Hematopoietic multipotent progenitor cell treated with erythropoietin and hydrocortisone succinate and interleukin-3 and kit ligand, for 4 days (in vitro differentiated cells): ENCODE measurements at regions not wholly inside any gene's neighbourhood (a gene's known extent, or its start where the extent isn't known, plus 50 kb on each side); places are given as distances from the start of the nearest gene placed in this dataset.
A peak's percentile ranks its signal among the peaks of the same experiment; 100 is the strongest.

Experiments used
- DNase-seq: peaks from one replicate; pipeline ENCODE4 v3.0.0-alpha.2; 2015

DNA sequence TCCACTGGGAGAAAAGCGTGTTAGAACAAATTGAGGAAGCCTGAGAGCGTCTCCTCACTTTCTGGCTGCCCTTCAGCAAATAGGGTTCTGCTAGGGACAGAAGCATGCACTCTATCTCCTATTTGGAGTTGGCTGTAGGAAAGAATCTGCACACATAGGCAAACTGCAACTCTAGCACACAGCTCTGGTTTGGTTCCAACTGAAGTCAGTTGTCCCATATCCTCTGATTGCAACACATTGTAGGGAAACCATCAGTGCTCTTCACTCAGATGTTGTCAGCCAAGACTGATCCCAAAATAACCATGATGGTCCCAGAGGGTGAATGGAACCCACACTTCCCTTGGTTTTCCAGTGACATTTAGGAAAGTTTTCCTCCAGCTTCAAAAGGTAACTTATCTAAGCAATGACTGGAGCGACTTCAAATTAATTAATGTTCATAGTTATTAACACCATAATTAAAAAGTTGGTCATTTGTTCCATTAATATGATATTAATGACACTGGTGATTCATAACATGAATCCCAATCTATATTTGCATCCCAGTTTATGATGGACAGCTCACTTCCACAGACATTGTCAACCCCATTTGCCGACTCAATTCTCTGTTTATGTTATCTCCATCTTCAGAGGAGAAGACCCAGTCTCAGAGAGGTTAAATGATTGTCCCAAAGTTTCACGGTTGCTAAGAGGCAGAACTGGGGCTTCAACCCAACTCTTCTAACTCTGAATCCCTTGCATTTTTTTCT lies 136.7 kb upstream of the ZNF462 start:
- DNase-seq = no peak

GRCh38 chr9:106727969-106728368 lies 135.0 kb upstream of the ZNF462 start:
- DNase-seq = no peak

DNA sequence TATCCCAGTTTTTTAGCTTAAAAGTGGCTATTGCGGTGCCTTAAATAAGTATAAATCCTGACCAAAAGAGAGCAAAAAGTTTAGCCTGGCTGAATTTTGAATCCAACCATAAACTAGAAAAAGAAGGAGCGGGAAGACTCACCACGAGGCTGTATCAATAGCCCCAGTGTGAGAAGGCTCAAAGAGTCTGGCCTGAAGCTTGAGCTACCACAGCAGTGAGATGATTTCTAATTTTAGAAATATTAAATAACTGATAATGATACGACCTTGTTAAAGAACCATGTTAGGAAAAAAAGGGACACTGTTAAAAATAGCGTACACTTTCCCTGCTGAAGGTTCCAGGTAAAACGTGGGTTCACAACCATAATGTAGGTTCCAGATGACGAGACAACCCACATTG lies 134.1 kb upstream of the ZNF462 start:
- DNase-seq = no peak

DNA sequence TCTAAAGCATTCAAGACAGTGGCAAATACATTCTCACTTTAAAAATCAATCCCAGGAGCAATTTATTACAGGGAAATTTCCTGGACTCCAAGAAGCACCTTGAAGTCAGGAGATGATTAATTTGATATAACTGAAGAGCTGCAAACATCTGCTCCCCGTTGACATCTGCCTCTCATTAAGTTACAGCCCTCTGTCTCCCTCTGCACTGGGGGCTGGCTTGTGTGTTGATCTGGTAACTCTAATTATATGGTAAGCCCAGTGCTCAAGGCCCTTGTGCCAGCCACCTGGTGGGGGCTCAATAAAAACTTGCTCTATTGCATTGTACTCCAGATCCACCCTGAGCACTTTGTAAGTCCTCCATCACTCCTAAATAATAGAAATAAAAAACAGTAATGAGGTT lies 131.1 kb upstream of the ZNF462 start:
- no peak for DNase-seq

GRCh38 chr9:106733828-106734380 lies 129.1 kb upstream of the ZNF462 start:
- DNase-seq = no peak

GRCh38 chr9:106737516-106737915 lies 125.5 kb upstream of the ZNF462 start:
- no peak for DNase-seq

GRCh38 chr9:106738109-106738508 lies 124.9 kb upstream of the ZNF462 start:
- DNase-seq = no peak

DNA sequence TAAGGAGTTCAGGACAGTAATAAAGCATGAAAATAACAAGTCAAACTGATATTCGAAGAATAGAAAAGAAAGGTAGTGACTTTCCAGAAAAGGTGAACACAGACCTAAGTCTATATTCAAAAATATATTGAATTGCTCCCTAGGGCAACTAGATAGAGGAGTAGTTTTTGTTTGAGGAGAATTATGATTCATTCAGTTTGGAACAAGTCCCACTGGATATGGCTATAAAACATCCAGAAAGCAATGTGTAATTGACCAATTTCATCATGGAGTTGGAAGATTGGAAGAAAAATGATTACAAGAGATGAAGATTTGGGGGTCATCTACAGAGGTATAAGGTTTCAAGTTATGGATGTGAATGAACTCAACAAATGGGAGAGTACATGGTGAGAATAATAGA lies 117.5 kb upstream of the ZNF462 start:
- DNase-seq = no peak

DNA sequence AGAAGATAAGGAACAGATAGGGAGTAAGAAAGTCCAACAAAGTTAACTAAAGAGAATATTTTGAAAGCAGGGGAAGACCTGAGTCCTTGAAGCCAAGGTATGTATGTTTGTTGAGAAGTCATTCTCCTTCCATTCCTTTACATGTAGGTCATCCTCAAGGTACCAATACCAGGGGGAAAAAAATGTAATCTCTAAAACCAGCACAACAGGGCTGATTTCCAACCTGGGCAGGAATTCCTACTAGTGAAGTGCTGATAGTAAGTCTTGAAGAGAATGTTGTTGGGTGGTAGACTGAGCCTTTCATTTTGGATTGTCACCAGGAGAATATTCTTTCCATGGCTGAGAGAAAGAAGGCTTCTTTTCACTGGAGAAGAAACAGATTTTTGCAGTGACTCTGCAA lies 117.1 kb upstream of the ZNF462 start:
- DNase-seq = no peak

GRCh38 chr9:106751681-106752080 lies 111.3 kb upstream of the ZNF462 start:
- DNase-seq = no peak

DNA sequence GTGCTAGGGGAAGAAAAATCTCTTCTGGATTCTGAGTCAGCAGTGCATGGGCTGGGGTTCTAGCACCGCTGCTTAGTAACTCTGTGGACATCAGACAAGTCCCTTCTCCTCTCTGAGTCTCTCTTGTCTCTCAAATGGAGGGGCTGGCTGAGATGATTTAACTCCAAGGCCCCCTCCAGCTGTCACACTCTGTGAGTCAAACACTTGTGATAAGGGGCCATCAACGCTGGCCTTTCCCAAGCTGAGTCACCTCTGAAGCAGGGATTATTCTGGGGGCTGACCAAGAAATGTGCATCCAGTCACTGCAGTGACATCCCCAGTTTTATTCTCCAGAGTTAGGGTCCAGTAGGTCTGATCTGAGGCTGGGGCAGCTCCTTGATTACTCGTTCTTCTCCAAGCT lies 110.4 kb upstream of the ZNF462 start:
- no peak for DNase-seq

GRCh38 chr9:106753155-106753671 lies 109.8 kb upstream of the ZNF462 start:
- DNase-seq = peak; percentile 59

- DNase-seq = no peak
These were observed 107.2 kb upstream of the ZNF462 start for GRCh38 chr9:106755736-106756135.

GRCh38 chr9:106757514-106757913 lies 105.5 kb upstream of the ZNF462 start:
- peak; percentile 61 for DNase-seq

GRCh38 chr9:106758911-106759310 lies 104.1 kb upstream of the ZNF462 start:
- no peak for DNase-seq

DNA sequence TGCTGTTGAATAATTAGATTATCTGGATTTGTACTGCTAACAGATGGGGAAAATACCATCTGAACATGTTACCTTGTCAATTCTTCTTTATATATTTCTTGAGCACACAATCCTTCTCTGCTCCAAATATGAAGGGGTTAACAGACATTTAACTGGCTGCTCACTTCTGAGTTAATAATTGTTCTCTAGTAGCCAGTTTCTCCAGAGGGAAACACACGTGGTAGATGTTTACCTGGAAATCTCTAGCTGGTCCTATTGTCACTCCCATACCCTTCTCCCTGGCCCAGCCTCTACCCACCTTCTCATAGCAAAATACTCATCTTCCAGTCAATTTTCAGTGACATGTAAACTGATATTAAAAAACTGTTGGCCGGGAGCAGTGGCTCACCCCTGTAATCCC lies 101.5 kb upstream of the ZNF462 start:
- DNase-seq = no peak

DNA sequence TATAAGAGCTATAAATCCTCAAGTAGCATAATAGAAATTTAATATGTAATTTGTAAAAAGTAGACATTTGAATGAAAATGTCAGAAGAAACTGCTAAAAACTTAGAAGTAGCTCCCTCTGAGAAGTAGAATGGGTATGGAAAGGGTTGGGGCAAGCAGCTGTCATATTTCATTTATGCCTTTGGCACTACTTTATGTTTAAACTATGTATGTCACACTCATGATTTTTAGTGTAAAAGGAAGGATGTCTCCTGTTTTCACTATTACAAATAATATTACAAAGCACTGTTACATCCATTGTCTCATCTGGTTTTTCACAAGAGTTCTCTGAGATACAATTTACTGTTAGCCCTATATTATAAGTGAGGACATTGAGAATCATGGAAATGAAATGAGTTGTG lies 96.3 kb upstream of the ZNF462 start:
- DNase-seq = no peak

DNA sequence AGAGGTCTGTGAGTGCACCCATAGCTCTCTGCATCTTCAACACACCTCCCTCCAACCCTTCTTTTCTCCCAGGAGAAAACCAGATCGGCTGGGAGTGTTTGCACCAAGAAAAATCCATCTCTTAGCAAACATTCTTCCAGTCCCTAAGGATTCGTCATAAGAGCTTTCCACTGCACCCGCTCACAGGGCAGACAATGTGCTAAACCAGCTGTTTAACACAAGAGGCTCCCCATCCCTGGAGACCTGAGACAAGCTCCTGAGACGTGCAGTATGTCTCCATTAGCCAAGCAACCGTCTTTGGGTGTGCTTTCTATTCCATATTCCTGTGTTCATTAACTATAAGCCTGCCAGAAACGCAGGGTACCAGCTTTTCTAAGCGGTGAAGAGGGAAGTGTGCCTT lies 93.6 kb upstream of the ZNF462 start:
- no peak for DNase-seq

DNA sequence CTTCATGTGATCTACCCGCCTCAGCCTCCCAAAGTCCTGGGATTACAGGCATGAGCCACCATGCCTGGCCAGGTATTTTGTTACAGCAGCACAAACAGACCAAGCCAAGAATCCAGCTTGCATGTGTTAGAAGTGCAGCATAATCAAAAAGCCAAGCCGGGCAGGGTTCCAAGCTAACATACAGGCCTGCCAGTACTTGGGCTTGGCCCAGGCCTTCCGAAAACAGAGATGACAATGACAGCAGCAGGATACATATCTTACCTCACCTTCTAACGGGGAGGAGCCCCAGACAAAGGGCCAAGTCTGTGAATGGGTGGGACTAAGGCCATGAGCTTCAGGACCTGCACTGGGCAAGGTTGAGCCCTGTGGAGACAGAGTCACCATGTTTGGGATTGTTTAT lies 91.4 kb upstream of the ZNF462 start:
- no peak for DNase-seq

GRCh38 chr9:106772523-106773290 lies 90.3 kb upstream of the ZNF462 start:
- no peak for DNase-seq

DNA sequence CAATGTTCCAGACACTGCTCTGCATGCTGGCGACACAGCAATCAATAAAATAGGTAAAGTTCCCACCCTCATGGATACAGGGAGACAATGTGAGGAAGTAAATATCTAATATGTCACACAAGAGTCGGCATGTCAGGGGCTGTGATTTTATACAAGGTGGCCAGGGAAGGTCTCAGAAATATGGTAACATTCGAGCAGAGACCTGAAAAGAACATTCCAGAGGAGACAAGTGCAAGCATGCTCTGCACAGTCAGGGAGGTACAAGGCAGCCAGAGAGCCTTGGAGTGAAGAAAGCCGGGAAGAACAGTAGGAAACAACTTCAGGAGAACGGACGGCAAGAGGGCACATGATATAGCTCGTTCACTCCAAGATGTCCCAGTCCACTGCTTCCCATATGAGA lies 89.2 kb upstream of the ZNF462 start:
- no peak for DNase-seq

DNA sequence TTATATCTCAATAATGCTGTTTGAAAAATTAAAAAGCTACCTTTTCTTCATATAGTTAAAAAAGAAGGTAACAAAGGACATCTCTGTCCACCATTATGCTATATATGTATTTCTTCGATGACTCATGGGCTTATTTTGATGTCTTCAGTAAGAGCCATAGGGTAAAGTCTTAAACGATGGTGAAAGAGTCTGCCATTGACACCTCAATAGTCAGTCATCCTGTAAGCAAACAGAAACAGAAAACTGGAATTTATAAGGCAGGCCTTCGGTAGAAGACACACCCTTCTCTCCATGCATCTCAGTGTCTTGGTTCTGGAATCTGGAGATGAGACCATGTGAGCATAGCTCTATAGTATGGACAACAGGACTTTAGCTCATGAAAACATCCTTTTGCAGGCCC lies 87.0 kb upstream of the ZNF462 start:
- DNase-seq = no peak

DNA sequence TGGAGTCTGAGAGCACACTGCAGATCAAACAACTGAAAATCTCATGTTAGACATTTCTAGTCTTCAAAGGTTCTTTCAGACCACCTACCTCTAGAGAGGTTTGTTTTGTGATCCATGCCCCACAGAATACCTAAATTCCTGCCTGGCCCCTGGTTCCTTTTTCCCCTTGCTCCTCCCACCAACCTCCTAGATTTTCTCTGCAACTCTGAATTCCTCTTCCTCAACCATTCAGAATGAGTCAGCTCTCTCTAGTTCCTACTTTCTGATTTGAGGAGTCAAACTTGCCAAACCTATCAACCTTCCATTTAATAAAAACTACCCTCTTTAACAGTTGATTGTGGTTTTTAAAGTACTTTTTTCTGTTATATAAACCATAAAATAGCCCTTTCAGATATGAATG lies 83.2 kb upstream of the ZNF462 start:
- peak; percentile 9 for DNase-seq

GRCh38 chr9:106783121-106783520 lies 79.8 kb upstream of the ZNF462 start:
- no peak for DNase-seq
